GM23338 (cell line): ENCODE measurements at regions not wholly inside any gene's neighbourhood (a gene's known extent, or its start where the extent isn't known, plus 50 kb on each side); places are given as distances from the start of the nearest gene placed in this dataset.

ENCODE experiments used
- ATAC-seq: fragments of 200-7000 bp; cut with Tn5 transposase; 3 replicates; pipeline ENCODE4 v1.9.1; 2020
- DNase-seq: peaks from one replicate; pipeline ENCODE4 v3.0.0-alpha.2; 2015; ENCODE audit warnings: low spot score
- H2AFZ ChIP-seq: fragments of 200-600 bp; sonication (generic); 2 replicates; pipeline ENCODE4 v1.8.0; 2016; ENCODE audit warnings: antibody characterized with exemption, mild to moderate bottlenecking, moderate library complexity
- H3F3A ChIP-seq: fragments of 200-600 bp; sonication (generic); replicated peaks from 2 replicates; pipeline ENCODE4 v1.8.0; 2017; ENCODE audit warnings: antibody characterized with exemption, mixed run types, low read depth
- H3K27ac ChIP-seq: fragments of 200-600 bp; sonication (generic); 2 replicates; pipeline ENCODE4 v1.6.1; 2016; ENCODE audit warnings: low read depth
- H3K27me3 ChIP-seq: fragments of 200-600 bp; sonication (generic); 2 replicates; pipeline ENCODE4 v1.8.0; 2016; ENCODE audit warnings: mild to moderate bottlenecking, mixed run types, moderate library complexity; ENCODE audit not compliant: insufficient read depth
- H3K36me3 ChIP-seq: fragments of 200-600 bp; sonication (generic); 2 replicates; pipeline ENCODE4 v1.8.0; 2016; ENCODE audit warnings: mild to moderate bottlenecking; ENCODE audit not compliant: insufficient read depth
- H3K4me1 ChIP-seq: fragments of 200-600 bp; sonication (generic); 2 replicates; pipeline ENCODE4 v1.8.0; 2016; ENCODE audit warnings: mild to moderate bottlenecking, moderate library complexity; ENCODE audit not compliant: insufficient read depth
- H3K4me2 ChIP-seq: fragments of 200-600 bp; sonication (generic); 2 replicates; pipeline ENCODE4 v1.7.1; 2017; ENCODE audit warnings: mixed run types
- H3K4me3 ChIP-seq: fragments of 200-600 bp; sonication (generic); 2 replicates; pipeline ENCODE4 v1.6.1; 2016; ENCODE audit warnings: mixed run types
- H3K79me2 ChIP-seq: fragments of 200-600 bp; sonication (generic); replicated peaks from 2 replicates; pipeline ENCODE4 v1.8.0; 2017; ENCODE audit warnings: mild to moderate bottlenecking; ENCODE audit not compliant: insufficient read depth
- H3K9me2 ChIP-seq: fragments of 200-600 bp; sonication (generic); 2 replicates; pipeline ENCODE4 v1.8.0; 2017; ENCODE audit not compliant: insufficient read depth
- H4K20me1 ChIP-seq: fragments of 200-600 bp; sonication (generic); replicated peaks from 2 replicates; pipeline ENCODE4 v1.8.0; 2017; ENCODE audit warnings: mild to moderate bottlenecking; ENCODE audit not compliant: insufficient read depth
- H3K27ac Mint-ChIP-seq: 2 replicates; pipeline ENCODE4 v1.8.0; 2020; ENCODE audit warnings: inconsistent platforms, mild to moderate bottlenecking, moderate library complexity, mixed read lengths
- H3K27me3 Mint-ChIP-seq: 3 replicates; pipeline ENCODE4 v1.8.0; 2022; ENCODE audit warnings: low read depth, mild to moderate bottlenecking, moderate library complexity, mixed read lengths, inconsistent platforms; ENCODE audit not compliant: insufficient read depth, poor library complexity
- H3K36me3 Mint-ChIP-seq: 3 replicates; pipeline ENCODE4 v1.8.0; 2021; ENCODE audit warnings: low read depth, mild to moderate bottlenecking, inconsistent platforms, moderate library complexity, mixed read lengths
- H3K4me1 Mint-ChIP-seq: 3 replicates; pipeline ENCODE4 v1.8.0; 2020; ENCODE audit warnings: mild to moderate bottlenecking, inconsistent platforms, mixed read lengths
- H3K4me3 Mint-ChIP-seq: 3 replicates; pipeline ENCODE4 v1.8.0; 2021; ENCODE audit warnings: moderate library complexity, mild to moderate bottlenecking, inconsistent platforms, mixed read lengths
- H3K9me3 Mint-ChIP-seq: 3 replicates; pipeline ENCODE4 v1.8.0; 2020; ENCODE audit warnings: moderate library complexity, mild to moderate bottlenecking, inconsistent platforms, mixed read lengths
- CREB1 ChIP-seq: fragments of 250-450 bp; sonication (Bioruptor Pico); IDR thresholded peaks from 2 replicates; pipeline ENCODE4 v1.5.0; 2020; ENCODE audit warnings: low read depth, mild to moderate bottlenecking, moderate library complexity
- CTCF ChIP-seq, 2 experiments: fragments of 200-600 bp in 1 of 2; sonication (generic) in 1 of 2; conservative IDR thresholded peaks; 2 replicates each; pipeline versions ENCODE4 v1.5.1 to v1.6.1; 2016 to 2017; ENCODE audit warnings: antibody characterized with exemption in 2 of 2, low read depth in 2 of 2, mild to moderate bottlenecking in 2 of 2, moderate library complexity in 1 of 2
- ETS1 ChIP-seq: IDR thresholded peaks from 2 replicates; pipeline ENCODE4 v1.6.1; 2016; ENCODE audit warnings: antibody characterized with exemption
- EZH2phosphoT487 ChIP-seq: fragments of 200-600 bp; sonication (generic); IDR thresholded peaks from one replicate; pipeline ENCODE4 v1.8.1; 2018; ENCODE audit warnings: antibody characterized with exemption; ENCODE audit not compliant: unreplicated experiment
- NANOG ChIP-seq: IDR thresholded peaks from 2 replicates; pipeline ENCODE4 v1.6.1; 2016; ENCODE audit warnings: antibody characterized with exemption, borderline replicate concordance
- STAT1 ChIP-seq: IDR thresholded peaks from one replicate; pipeline ENCODE4 v1.6.1; 2016; ENCODE audit warnings: antibody characterized with exemption; ENCODE audit not compliant: unreplicated experiment
- ZNF462 ChIP-seq: fragments of 250-450 bp; sonication (Bioruptor Pico); IDR thresholded peaks from 2 replicates; pipeline ENCODE4 v1.5.0; 2020; ENCODE audit warnings: mild to moderate bottlenecking, moderate library complexity

- no peak for TF ChIP-seq ZNF462 (CRISPR knock-in tag)
- no peak for TF ChIP-seq NANOG
- TF ChIP-seq EZH2phosphoT487, result no peak
Observed at GRCh38 chr11:69894181-69894611, 75.0 kb upstream of the FGF3 start (continued).

GRCh38 chr11:69894648-69895047, 75.4 kb upstream of the FGF3 start:
- no peaks in the 10 kb centered on the region for H3F3A ChIP-seq
- no peak overlapping the region for H3K27ac ChIP-seq
- no peaks in the 10 kb centered on the region for H3K36me3 ChIP-seq
- no peaks in the 10 kb centered on the region for H3K79me2 ChIP-seq
- H3K9me3 Mint-ChIP-seq, result peaks cover 8% of the 10 kb centered on the region
- peaks cover 11% of the 10 kb centered on the region; the same call in 1 of the 2 replicates for H3K27me3 ChIP-seq
- no peak overlapping the region for H3K4me3 ChIP-seq
- no peaks in the 10 kb centered on the region; the same call in 2 of the 3 replicates for H3K36me3 Mint-ChIP-seq
- H2AFZ ChIP-seq, result no peak overlapping the region
- H3K4me2 ChIP-seq, result no peak overlapping the region
- ATAC-seq, result no peak
- no peaks in the 10 kb centered on the region for H4K20me1 ChIP-seq
- no peak overlapping the region for H3K4me3 Mint-ChIP-seq
- peaks cover 31% of the 10 kb centered on the region for H3K4me1 Mint-ChIP-seq
- no peak for DNase-seq
- no peaks in the 10 kb centered on the region for H3K9me2 ChIP-seq
- H3K4me1 ChIP-seq, result peaks cover 5% of the 10 kb centered on the region
- H3K27ac Mint-ChIP-seq, result no peak overlapping the region
- H3K27me3 Mint-ChIP-seq, result peaks cover 18% of the 10 kb centered on the region
- no peak for TF ChIP-seq ETS1
- TF ChIP-seq CREB1 (CRISPR knock-in tag), result no peak
- no peak for TF ChIP-seq ZNF462 (CRISPR knock-in tag)
- no peak for TF ChIP-seq CTCF (conservative IDR thresholded peaks at IDR 0.05; ENCODE audit: low read depth in 2 of 2)
- TF ChIP-seq STAT1, result no peak
